Ovary (tissue), 3 donors: ENCODE measurements at regions not wholly inside any gene's neighbourhood (a gene's known extent, or its start where the extent isn't known, plus 50 kb on each side); places are given as distances from the start of the nearest gene placed in this dataset.

Source experiments
- CTCF ChIP-seq, 3 donors: fragments of 450-650 bp in 2 of 3; fragments of 200-600 bp in 1 of 3; IDR thresholded peaks; one replicate each; pipeline versions ENCODE4 v1.5.1 to v1.8.0; 2016 to 2022; ENCODE audit warnings: antibody characterized with exemption in 3 of 3, mild to moderate bottlenecking in 1 of 3
- POLR2A ChIP-seq: fragments of 450-650 bp; IDR thresholded peaks from one replicate; pipeline ENCODE4 v1.6.1; 2017; ENCODE audit warnings: antibody characterized with exemption, mild to moderate bottlenecking, moderate library complexity
- donor health status: DM: no; HTN: no; CAD: no.

- no peak for TF ChIP-seq POLR2A
- TF ChIP-seq CTCF (IDR thresholded peaks at IDR 0.05): no peak
These were observed 366.8 kb downstream of the VRK1 start for GRCh38 chr14:97164021-97164420.
